B cell (primary cell): ENCODE measurements at regions not wholly inside any gene's neighbourhood (a gene's known extent, or its start where the extent isn't known, plus 50 kb on each side); places are given as distances from the start of the nearest gene placed in this dataset.

ENCODE experiments used
- CTCF ChIP-seq: fragments of 200-600 bp; IDR thresholded peaks from one replicate; pipeline ENCODE4 v1.8.0; 2022; ENCODE audit warnings: antibody characterized with exemption, mild to moderate bottlenecking
- EZH2 ChIP-seq: IDR thresholded peaks from 2 replicates; pipeline ENCODE4 v1.6.1; 2012; ENCODE audit warnings: borderline replicate concordance, low read depth, mild to moderate bottlenecking, moderate library complexity, low read length; ENCODE audit not compliant: insufficient read depth, poor library complexity, severe bottlenecking

GRCh38 chr2:109669731-109670130, 55.6 kb downstream of the SOWAHC start:
- no peak for TF ChIP-seq CTCF
- no peak for TF ChIP-seq EZH2
